ENCODE measurements at regions not wholly inside any gene's neighbourhood (a gene's known extent, or its start where the extent isn't known, plus 50 kb on each side); places are given as distances from the start of the nearest gene placed in this dataset.

DNA sequence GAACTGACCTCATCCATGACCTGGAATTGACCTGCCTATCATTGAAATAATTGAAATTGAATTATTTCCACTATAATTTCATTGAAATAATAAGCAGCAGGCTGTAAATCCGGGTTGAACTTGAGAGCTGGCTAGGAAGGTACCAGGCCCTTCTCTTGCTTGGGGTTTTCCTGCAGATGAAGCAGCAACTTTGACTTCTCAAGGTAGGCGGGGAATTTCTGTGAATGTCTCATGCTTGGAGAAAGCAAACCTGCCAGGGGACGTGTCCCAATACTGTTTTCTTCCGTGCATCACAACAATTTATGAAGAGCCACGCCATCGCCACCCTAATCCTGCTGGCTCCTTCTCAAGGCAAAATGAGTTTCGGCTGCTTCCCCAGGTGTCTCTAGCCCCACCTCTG, 97.5 kb upstream of the XYLT1 start:
- H3K4me2 ChIP-seq (replicated peaks; ENCODE audit: low read depth, low read length, poor library complexity, severe bottlenecking): no peak overlapping the region
- peaks cover 0 to 4% (median 3%) of the 10 kb centered on the region in 3 donors for H3K9me3 ChIP-seq (ENCODE audit: control extremely low read depth in 1 of 3, control insufficient read depth in 2 of 3, insufficient read depth in 1 of 3, low read length in 2 of 3)
- no peak overlapping the region for H2AFZ ChIP-seq (ENCODE audit: insufficient read depth, low read depth, low read length, poor library complexity, severe bottlenecking)
- POLR2A ChIA-PET: no interaction called here
- H3K79me2 ChIP-seq (ENCODE audit: control insufficient read depth, insufficient read depth, low read length): no peaks in the 10 kb centered on the region
- WGBS (ENCODE audit: insufficient coverage): 91% methylated on average over 7 of the region's 7 CpGs
- CTCF ChIA-PET: no interaction called here
- Mint-ChIP-seq H3K4me3 (no peak overlapping the region), H3K4me1 (no peaks in the 10 kb centered on the region), H3K27ac (no peak overlapping the region), H3K27me3 (peaks cover 21% of the 10 kb centered on the region), H3K9me3 (ENCODE audit: insufficient read depth) (no peaks in the 10 kb centered on the region)
- intact Hi-C loops (cut with micrococcal nuclease): no loop called here
- H3K36me3 ChIP-seq (replicated peaks in 1 of 2; ENCODE audit: control extremely low read depth in 1 of 2, control insufficient read depth in 1 of 2, extremely low read depth in 1 of 2, insufficient read depth in 2 of 2, low read length in 1 of 2): no peaks in the 10 kb centered on the region
- TF ChIP-seq, protein P1, sequence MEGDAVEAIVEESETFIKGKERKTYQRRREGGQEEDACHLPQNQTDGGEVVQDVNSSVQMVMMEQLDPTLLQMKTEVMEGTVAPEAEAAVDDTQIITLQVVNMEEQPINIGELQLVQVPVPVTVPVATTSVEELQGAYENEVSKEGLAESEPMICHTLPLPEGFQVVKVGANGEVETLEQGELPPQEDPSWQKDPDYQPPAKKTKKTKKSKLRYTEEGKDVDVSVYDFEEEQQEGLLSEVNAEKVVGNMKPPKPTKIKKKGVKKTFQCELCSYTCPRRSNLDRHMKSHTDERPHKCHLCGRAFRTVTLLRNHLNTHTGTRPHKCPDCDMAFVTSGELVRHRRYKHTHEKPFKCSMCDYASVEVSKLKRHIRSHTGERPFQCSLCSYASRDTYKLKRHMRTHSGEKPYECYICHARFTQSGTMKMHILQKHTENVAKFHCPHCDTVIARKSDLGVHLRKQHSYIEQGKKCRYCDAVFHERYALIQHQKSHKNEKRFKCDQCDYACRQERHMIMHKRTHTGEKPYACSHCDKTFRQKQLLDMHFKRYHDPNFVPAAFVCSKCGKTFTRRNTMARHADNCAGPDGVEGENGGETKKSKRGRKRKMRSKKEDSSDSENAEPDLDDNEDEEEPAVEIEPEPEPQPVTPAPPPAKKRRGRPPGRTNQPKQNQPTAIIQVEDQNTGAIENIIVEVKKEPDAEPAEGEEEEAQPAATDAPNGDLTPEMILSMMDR (IDR thresholded peaks at IDR 0.05): no peak
- TF ChIP-seq EZH2 (IDR thresholded peaks at IDR 0.05; ENCODE audit: borderline replicate concordance, insufficient read depth, low read depth, low read length, poor library complexity, severe bottlenecking): no peak
- H3K4me3 ChIP-seq (ENCODE audit: control extremely low read depth in 1 of 5, extremely low read depth in 1 of 5, insufficient read depth in 1 of 5, low read depth in 2 of 5, low read length in 4 of 5): no peak overlapping the region
- no peak for DNase-seq
- H4K20me1 ChIP-seq (ENCODE audit: control insufficient read depth, insufficient read depth, low read length, poor library complexity, severe bottlenecking): no peaks in the 10 kb centered on the region
- H3K9ac ChIP-seq (ENCODE audit: low read length): no peak overlapping the region
- H3K27ac ChIP-seq (ENCODE audit: low read length in 2 of 2): no peak overlapping the region
- no peak for ATAC-seq (ENCODE audit: low read depth)
- no peaks in the 10 kb centered on the region for H3K4me1 ChIP-seq (ENCODE audit: control insufficient read depth in 2 of 2, insufficient read depth in 2 of 2, low read length in 2 of 2)
- H3K27me3 ChIP-seq (replicated peaks in 1 of 4; ENCODE audit: control extremely low read depth in 1 of 4, control insufficient read depth in 3 of 4, insufficient read depth in 4 of 4, low read length in 3 of 4): peaks cover 0 to 8% (median 2%) of the 10 kb centered on the region in 4 experiments

DNA sequence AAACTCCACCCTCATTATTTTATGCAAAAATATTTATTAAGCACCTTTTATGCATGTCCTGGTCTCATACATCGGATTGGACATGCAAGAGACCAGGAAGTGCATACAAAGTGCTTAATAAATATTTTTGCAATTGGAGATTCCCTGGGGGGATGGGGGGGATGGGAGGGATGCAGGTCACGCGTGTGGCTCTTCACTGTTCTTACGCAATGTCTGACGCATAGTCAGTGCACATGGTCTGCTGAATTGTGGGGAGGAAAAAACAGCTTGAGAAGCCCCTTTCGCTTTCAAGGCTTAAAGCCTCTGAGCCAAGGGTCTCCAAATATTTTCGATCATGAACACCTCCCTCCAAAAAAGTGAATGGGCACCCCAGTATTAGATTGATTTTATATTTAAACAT, 96.7 kb upstream of the XYLT1 start:
- CTCF ChIA-PET: interaction anchor here (1.3 to 1.6 kb wide), 2 partner anchors 10 to 16 kb away, joined by 3 to 5 read pairs; no protein-coding TSS in a partner anchor

More for the DNA sequence above, 96.7 kb upstream of the XYLT1 start:
- DNase-seq (no peak), ATAC-seq (ENCODE audit: low read depth) (no peak)
- intact Hi-C loops (cut with micrococcal nuclease): no loop called here
- no peak for TF ChIP-seq EZH2 (IDR thresholded peaks at IDR 0.05; ENCODE audit: borderline replicate concordance, insufficient read depth, low read depth, low read length, poor library complexity, severe bottlenecking)
- TF ChIP-seq, protein P1 (IDR thresholded peaks at IDR 0.05): no peak
- Mint-ChIP-seq H3K4me3 (no peak overlapping the region), H3K4me1 (no peaks in the 10 kb centered on the region), H3K9me3 (ENCODE audit: insufficient read depth) (no peaks in the 10 kb centered on the region), H3K27ac (no peak overlapping the region), H3K27me3 (peaks cover 23% of the 10 kb centered on the region)
- H3K4me2 ChIP-seq (replicated peaks; ENCODE audit: low read depth, low read length, poor library complexity, severe bottlenecking): no peak overlapping the region
- H3K9ac ChIP-seq (ENCODE audit: low read length): no peak overlapping the region
- H2AFZ ChIP-seq (ENCODE audit: insufficient read depth, low read depth, low read length, poor library complexity, severe bottlenecking): no peak overlapping the region
- H4K20me1 ChIP-seq (ENCODE audit: control insufficient read depth, insufficient read depth, low read length, poor library complexity, severe bottlenecking): no peaks in the 10 kb centered on the region
- no peaks in the 10 kb centered on the region for H3K4me1 ChIP-seq (ENCODE audit: control insufficient read depth in 2 of 2, insufficient read depth in 2 of 2, low read length in 2 of 2)
- no peak overlapping the region for H3K4me3 ChIP-seq (ENCODE audit: control extremely low read depth in 1 of 5, extremely low read depth in 1 of 5, insufficient read depth in 1 of 5, low read depth in 2 of 5, low read length in 4 of 5)
- WGBS (ENCODE audit: insufficient coverage): 90% methylated on average over 3 of the region's 7 CpGs
- H3K27me3 ChIP-seq (replicated peaks in 1 of 4; ENCODE audit: control extremely low read depth in 1 of 4, control insufficient read depth in 3 of 4, insufficient read depth in 4 of 4, low read length in 3 of 4): peaks cover 0 to 8% (median 2%) of the 10 kb centered on the region in 4 experiments
- no peaks in the 10 kb centered on the region for H3K36me3 ChIP-seq (replicated peaks in 1 of 2; ENCODE audit: control extremely low read depth in 1 of 2, control insufficient read depth in 1 of 2, extremely low read depth in 1 of 2, insufficient read depth in 2 of 2, low read length in 1 of 2)
- H3K27ac ChIP-seq (ENCODE audit: low read length in 2 of 2): no peak overlapping the region
- H3K9me3 ChIP-seq (ENCODE audit: control extremely low read depth in 1 of 3, control insufficient read depth in 2 of 3, insufficient read depth in 1 of 3, low read length in 2 of 3): peaks cover 0 to 4% (median 3%) of the 10 kb centered on the region in 3 donors
- no peaks in the 10 kb centered on the region for H3K79me2 ChIP-seq (ENCODE audit: control insufficient read depth, insufficient read depth, low read length)
- POLR2A ChIA-PET: no interaction called here

Data from B cell (primary cell).